B cell (primary cell): ENCODE measurements at regions not wholly inside any gene's neighbourhood (a gene's known extent, or its start where the extent isn't known, plus 50 kb on each side); places are given as distances from the start of the nearest gene placed in this dataset.
"Not testable (repeated sequence)": the region's sequence is repeated elsewhere in the genome, so short reads cannot be mapped to it uniquely, and the experiment has no call there.

Experiments
- ATAC-seq: fragments of 200-7000 bp; cut with Tn5 transposase; one replicate; pipeline ENCODE4 v1.10.0; 2021; ENCODE audit warnings: low read depth, mild to moderate bottlenecking, moderate number of reproducible peaks, moderate library complexity
- CTCF ChIA-PET: fragments of 350-600 bp; sonication (Branson Sonifier 250); formaldehyde crosslinking; loops from one replicate; lab custom pipeline; 2021; ENCODE audit warnings: antibody characterized with exemption, inconsistent platforms; lab: Charles Lee
- POLR2A ChIA-PET: fragments of 350-600 bp; sonication (Branson Sonifier 250); formaldehyde crosslinking; loops from one replicate; lab custom pipeline; 2021; ENCODE audit warnings: antibody characterized with exemption; lab: Charles Lee
- DNase-seq: peaks from one replicate; pipeline ENCODE4 v3.0.0; 2013
- H2AFZ ChIP-seq: 2 replicates; pipeline ENCODE4 v1.6.1; 2012; ENCODE audit warnings: mild to moderate bottlenecking, low read depth, low read length; ENCODE audit not compliant: insufficient read depth, poor library complexity, severe bottlenecking
- H3K27ac ChIP-seq, 2 donors: 1 replicate in 1 of 2; 2 replicates in 1 of 2; pipeline ENCODE4 v1.5.1; 2012 to 2013; ENCODE audit warnings: low read length in 2 of 2, mild to moderate bottlenecking in 2 of 2, moderate library complexity in 1 of 2
- H3K27me3 ChIP-seq, 4 experiments: fragments of 200-600 bp in 1 of 4; sonication (generic) in 1 of 4; replicated peaks in 1 of 4; 1 replicate in 2 of 4; 2 replicates in 2 of 4; pipeline versions ENCODE4 v1.6.1 to v1.7.0; 2013 to 2016; ENCODE audit warnings: low read length in 3 of 4, mild to moderate bottlenecking in 2 of 4, mixed read lengths in 1 of 4, moderate library complexity in 1 of 4; ENCODE audit not compliant: insufficient read depth in 4 of 4, control insufficient read depth in 3 of 4; ENCODE audit errors: control extremely low read depth in 1 of 4
- H3K36me3 ChIP-seq, 2 experiments: replicated peaks in 1 of 2; 1 replicate in 1 of 2; 2 replicates in 1 of 2; pipeline versions ENCODE4 v1.6.1 to v1.7.1; 2013; ENCODE audit warnings: low read length in 1 of 2; ENCODE audit not compliant: insufficient read depth in 2 of 2, control insufficient read depth in 1 of 2; ENCODE audit errors: control extremely low read depth in 1 of 2, extremely low read depth in 1 of 2
- H3K4me1 ChIP-seq, 2 donors: fragments of 200-600 bp in 1 of 2; sonication (generic) in 1 of 2; 1 replicate in 1 of 2; 2 replicates in 1 of 2; pipeline versions ENCODE4 v1.5.1 to v1.6.1; 2013 to 2017; ENCODE audit warnings: low read length in 2 of 2; ENCODE audit not compliant: control insufficient read depth in 2 of 2, insufficient read depth in 2 of 2
- H3K4me2 ChIP-seq: replicated peaks from 2 replicates; pipeline ENCODE3; 2012; ENCODE audit warnings: mild to moderate bottlenecking, low read depth, low read length; ENCODE audit not compliant: poor library complexity, severe bottlenecking
- H3K4me3 ChIP-seq, 5 experiments: fragments of 200-600 bp in 1 of 5; sonication (generic) in 1 of 5; 1 replicate in 3 of 5; 2 replicates in 2 of 5; pipeline versions ENCODE4 v1.5.1 to v1.7.0; 2011 to 2016; ENCODE audit warnings: low read length in 4 of 5, mild to moderate bottlenecking in 4 of 5, low read depth in 2 of 5, control low read depth in 1 of 5, moderate library complexity in 1 of 5; ENCODE audit not compliant: insufficient read depth in 1 of 5; ENCODE audit errors: control extremely low read depth in 1 of 5, extremely low read depth in 1 of 5
- H3K79me2 ChIP-seq: fragments of 200-600 bp; sonication (generic); one replicate; pipeline ENCODE4 v1.6.0; 2016; ENCODE audit warnings: low read length; ENCODE audit not compliant: control insufficient read depth, insufficient read depth
- H3K9ac ChIP-seq: fragments of 200-600 bp; sonication (generic); 2 replicates; pipeline ENCODE4 v1.6.1; 2017; ENCODE audit warnings: mild to moderate bottlenecking, low read length, moderate library complexity
- H3K9me3 ChIP-seq, 3 donors: one replicate each; pipeline versions ENCODE4 v1.6.1 to v1.7.1; 2013; ENCODE audit warnings: low read length in 2 of 3; ENCODE audit not compliant: control insufficient read depth in 2 of 3, insufficient read depth in 1 of 3; ENCODE audit errors: control extremely low read depth in 1 of 3
- H4K20me1 ChIP-seq: 2 replicates; pipeline ENCODE4 v1.6.0; 2012; ENCODE audit warnings: mild to moderate bottlenecking, low read length; ENCODE audit not compliant: insufficient read depth, control insufficient read depth, poor library complexity, severe bottlenecking
- H3K27ac Mint-ChIP-seq: one replicate; pipeline ENCODE4 v1.8.0; 2021; ENCODE audit warnings: mixed read lengths
- H3K27me3 Mint-ChIP-seq: one replicate; pipeline ENCODE4 v1.8.0; 2021; ENCODE audit warnings: mixed read lengths
- H3K4me1 Mint-ChIP-seq: one replicate; pipeline ENCODE4 v1.8.0; 2021; ENCODE audit warnings: mixed read lengths
- H3K4me3 Mint-ChIP-seq: one replicate; pipeline ENCODE4 v1.8.0; 2021; ENCODE audit warnings: mixed read lengths
- H3K9me3 Mint-ChIP-seq: one replicate; pipeline ENCODE4 v1.8.0; 2022; ENCODE audit warnings: mixed read lengths; ENCODE audit not compliant: insufficient read depth
- EZH2 ChIP-seq: IDR thresholded peaks from 2 replicates; pipeline ENCODE4 v1.6.1; 2012; ENCODE audit warnings: borderline replicate concordance, low read depth, mild to moderate bottlenecking, moderate library complexity, low read length; ENCODE audit not compliant: insufficient read depth, poor library complexity, severe bottlenecking
- WGBS: methylation state at CpG from one replicate; pipeline ENCODE4 v1.1.5; 2013; ENCODE audit warnings: missing lambda C conversion rate; ENCODE audit not compliant: insufficient coverage; 5-methylcytosine and 5-hydroxymethylcytosine counted together
- intact Hi-C: fragments of 100-400 bp; cut with micrococcal nuclease; formaldehyde crosslinking; loops from one replicate; pipeline ENCODE4 v1.10.0; 2022
- TF ChIP-seq, protein P1 (sequence below): fragments of 200-600 bp; IDR thresholded peaks from one replicate; pipeline ENCODE4 v1.8.0; 2022; ENCODE audit warnings: antibody characterized with exemption, mild to moderate bottlenecking

- CTCF ChIA-PET, H3K9me3 Mint-ChIP-seq, intact Hi-C loops, H3K27me3 ChIP-seq, H3K36me3 ChIP-seq, H3K4me1 Mint-ChIP-seq, H3K9ac ChIP-seq, DNase-seq, H3K4me3 Mint-ChIP-seq, H4K20me1 ChIP-seq, H3K27ac ChIP-seq, H3K9me3 ChIP-seq, H3K27me3 Mint-ChIP-seq, H3K27ac Mint-ChIP-seq, ATAC-seq, H3K4me2 ChIP-seq, POLR2A ChIA-PET, H3K4me1 ChIP-seq, H2AFZ ChIP-seq, H3K79me2 ChIP-seq, H3K4me3 ChIP-seq: not testable (repeated sequence)
- no CpG with 5 or more reads among the region's 7 CpGs for WGBS
Measured at GRCh38 chr1:143760366-143760765, 211.4 kb downstream of the FAM72C start.

GRCh38 chr1:143755961-143756360 lies 215.8 kb downstream of the FAM72C start:
- H4K20me1 ChIP-seq, H3K36me3 ChIP-seq, H3K4me1 Mint-ChIP-seq, H2AFZ ChIP-seq, POLR2A ChIA-PET, H3K4me2 ChIP-seq, H3K9me3 ChIP-seq, H3K27me3 Mint-ChIP-seq, H3K4me3 Mint-ChIP-seq, ATAC-seq, H3K27ac Mint-ChIP-seq, intact Hi-C loops, CTCF ChIA-PET, DNase-seq, H3K4me1 ChIP-seq, H3K79me2 ChIP-seq, H3K4me3 ChIP-seq, H3K27me3 ChIP-seq, H3K9ac ChIP-seq, H3K9me3 Mint-ChIP-seq, H3K27ac ChIP-seq: not testable (repeated sequence)
- 86% methylated on average over 1 of the region's 3 CpGs for WGBS

- no peaks in the 10 kb centered on the region for H3K27me3 Mint-ChIP-seq
- no peak overlapping the region for H3K27ac ChIP-seq
- no peaks in the 10 kb centered on the region for H3K4me1 Mint-ChIP-seq
- ATAC-seq (no peak), DNase-seq (no peak)
- no peaks in the 10 kb centered on the region for H3K27me3 ChIP-seq
- intact Hi-C loops, result no loop called here
- TF ChIP-seq, protein P1, sequence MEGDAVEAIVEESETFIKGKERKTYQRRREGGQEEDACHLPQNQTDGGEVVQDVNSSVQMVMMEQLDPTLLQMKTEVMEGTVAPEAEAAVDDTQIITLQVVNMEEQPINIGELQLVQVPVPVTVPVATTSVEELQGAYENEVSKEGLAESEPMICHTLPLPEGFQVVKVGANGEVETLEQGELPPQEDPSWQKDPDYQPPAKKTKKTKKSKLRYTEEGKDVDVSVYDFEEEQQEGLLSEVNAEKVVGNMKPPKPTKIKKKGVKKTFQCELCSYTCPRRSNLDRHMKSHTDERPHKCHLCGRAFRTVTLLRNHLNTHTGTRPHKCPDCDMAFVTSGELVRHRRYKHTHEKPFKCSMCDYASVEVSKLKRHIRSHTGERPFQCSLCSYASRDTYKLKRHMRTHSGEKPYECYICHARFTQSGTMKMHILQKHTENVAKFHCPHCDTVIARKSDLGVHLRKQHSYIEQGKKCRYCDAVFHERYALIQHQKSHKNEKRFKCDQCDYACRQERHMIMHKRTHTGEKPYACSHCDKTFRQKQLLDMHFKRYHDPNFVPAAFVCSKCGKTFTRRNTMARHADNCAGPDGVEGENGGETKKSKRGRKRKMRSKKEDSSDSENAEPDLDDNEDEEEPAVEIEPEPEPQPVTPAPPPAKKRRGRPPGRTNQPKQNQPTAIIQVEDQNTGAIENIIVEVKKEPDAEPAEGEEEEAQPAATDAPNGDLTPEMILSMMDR, result no peak
- TF ChIP-seq EZH2, result no peak
- H3K4me3 Mint-ChIP-seq, result no peak overlapping the region
- no peaks in the 10 kb centered on the region for H4K20me1 ChIP-seq
- no peak overlapping the region for H2AFZ ChIP-seq
- no peak overlapping the region for H3K9ac ChIP-seq
- H3K36me3 ChIP-seq, result no peaks in the 10 kb centered on the region
- H3K4me3 ChIP-seq, result no peak overlapping the region
- H3K27ac Mint-ChIP-seq, result no peak overlapping the region
- H3K4me1 ChIP-seq, result no peaks in the 10 kb centered on the region
- no peak overlapping the region for H3K4me2 ChIP-seq
- CTCF ChIA-PET, result no interaction called here
- WGBS, result 27% methylated on average over 1 of the region's 3 CpGs
- H3K9me3 Mint-ChIP-seq, result no peaks in the 10 kb centered on the region
- no peaks in the 10 kb centered on the region for H3K79me2 ChIP-seq
- POLR2A ChIA-PET, result no interaction called here
- H3K9me3 ChIP-seq, result peaks cover 0 to 3% (median 0%) of the 10 kb centered on the region in 3 donors
Measured at GRCh38 chr1:143748906-143749305, 222.9 kb downstream of the FAM72C start.
